Stimulated activated CD8-positive, alpha-beta memory T cell treated with anti-CD3 and anti-CD28 coated beads, Interleukin-15, amount 100 ng/mL, for 24 hours (primary cell): ENCODE measurements at regions not wholly inside any gene's neighbourhood (a gene's known extent, or its start where the extent isn't known, plus 50 kb on each side); places are given as distances from the start of the nearest gene placed in this dataset.

Source experiments
- DNase-seq: peaks from one replicate; pipeline ENCODE4 v3.0.0-alpha.2; 2020; ENCODE audit warnings: low read depth

DNA sequence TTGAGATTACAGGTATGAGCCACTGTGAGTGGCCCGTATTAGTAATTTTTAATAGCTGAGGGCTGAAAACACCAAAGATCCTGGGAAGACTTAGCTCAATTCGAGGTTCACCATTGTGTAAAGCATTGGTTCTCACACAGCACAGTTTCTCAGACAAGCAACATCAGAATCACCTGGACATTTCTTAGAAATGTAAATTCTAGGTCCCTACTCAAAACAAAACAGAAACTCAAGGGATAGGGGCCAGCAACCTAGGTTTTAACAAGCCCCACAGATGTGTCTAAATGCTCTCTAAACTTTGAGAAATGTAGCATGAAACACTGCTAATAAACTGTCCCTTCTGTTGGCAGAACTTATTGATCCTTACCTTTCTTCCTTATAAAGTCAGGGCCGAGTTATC, 681.2 kb downstream of the RNF144A start:
- DNase-seq, result no peak

DNA sequence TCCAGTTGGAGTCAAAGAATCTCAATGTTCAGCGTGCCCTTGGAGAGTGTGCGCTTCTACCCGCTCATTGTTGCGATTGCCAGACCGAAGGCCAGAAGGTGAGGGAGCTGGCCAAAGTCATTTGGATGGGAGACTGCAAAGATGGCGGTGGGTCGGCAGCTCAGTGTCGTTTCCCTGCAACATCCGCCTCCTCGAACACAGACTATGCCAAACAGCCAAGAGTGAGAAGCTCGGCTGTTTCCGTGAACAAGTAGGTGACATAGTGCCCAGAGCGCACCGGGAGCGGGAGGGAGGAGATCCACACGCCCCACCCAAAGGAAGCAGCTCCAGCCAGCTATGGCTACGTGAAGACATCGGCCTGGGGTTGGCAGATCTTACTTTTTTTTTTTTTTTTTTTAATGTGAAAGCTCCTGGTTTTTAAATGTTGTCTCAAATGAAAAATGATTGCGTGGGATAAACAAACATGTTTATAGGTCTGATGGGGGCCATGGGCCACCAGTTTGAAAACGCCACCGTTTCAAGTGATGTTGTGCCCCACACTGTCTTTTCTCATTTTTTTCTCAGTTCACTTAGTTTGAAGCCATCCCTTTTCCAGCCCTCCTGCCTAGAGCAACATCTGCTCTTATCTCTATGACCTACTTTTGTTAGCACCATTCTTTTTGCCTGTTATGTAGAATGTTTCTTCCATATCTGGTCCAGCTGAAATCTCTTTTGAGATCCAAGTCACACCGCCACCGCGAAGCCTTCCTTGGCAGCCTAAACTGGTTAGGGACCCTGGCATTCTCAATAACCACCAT, 682.4 kb downstream of the RNF144A start:
- DNase-seq, result no peak

DNA sequence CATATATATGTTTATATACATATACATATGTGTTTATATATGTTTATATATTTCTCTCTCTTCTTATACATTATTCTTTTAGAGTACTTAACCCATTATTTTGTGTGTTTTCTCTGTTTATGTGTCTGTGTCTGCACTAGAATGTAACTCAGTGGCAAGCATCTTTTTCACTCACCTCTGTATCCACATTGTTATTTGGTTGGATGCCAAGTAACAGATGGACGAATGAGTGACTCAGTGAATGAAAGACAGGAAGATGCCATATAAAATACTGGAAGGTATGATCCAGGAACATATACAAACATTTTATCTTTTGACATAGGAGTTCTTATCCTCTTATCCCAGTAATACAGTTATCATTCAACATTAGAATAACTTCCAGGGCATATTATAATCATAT, 684.8 kb downstream of the RNF144A start:
- DNase-seq, result no peak

DNA sequence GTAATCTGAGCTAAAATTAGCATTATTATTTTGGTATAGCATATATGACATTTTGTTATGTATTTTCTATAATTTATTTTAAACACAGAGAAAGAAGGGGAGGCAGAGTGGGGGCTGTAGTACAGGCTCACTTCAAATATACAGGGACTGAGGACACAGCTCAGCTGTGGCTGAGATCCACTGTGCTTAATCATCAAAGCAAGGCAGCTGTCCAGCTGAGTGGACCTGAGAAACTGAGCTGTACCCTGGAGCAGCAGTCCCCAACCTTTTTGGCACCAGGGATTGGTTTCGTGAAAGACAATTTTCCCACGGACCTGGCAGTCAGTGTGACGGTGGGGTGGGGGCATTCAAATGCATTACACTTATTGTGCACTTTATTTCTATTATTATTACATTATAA, 687.2 kb downstream of the RNF144A start:
- no peak for DNase-seq

DNA sequence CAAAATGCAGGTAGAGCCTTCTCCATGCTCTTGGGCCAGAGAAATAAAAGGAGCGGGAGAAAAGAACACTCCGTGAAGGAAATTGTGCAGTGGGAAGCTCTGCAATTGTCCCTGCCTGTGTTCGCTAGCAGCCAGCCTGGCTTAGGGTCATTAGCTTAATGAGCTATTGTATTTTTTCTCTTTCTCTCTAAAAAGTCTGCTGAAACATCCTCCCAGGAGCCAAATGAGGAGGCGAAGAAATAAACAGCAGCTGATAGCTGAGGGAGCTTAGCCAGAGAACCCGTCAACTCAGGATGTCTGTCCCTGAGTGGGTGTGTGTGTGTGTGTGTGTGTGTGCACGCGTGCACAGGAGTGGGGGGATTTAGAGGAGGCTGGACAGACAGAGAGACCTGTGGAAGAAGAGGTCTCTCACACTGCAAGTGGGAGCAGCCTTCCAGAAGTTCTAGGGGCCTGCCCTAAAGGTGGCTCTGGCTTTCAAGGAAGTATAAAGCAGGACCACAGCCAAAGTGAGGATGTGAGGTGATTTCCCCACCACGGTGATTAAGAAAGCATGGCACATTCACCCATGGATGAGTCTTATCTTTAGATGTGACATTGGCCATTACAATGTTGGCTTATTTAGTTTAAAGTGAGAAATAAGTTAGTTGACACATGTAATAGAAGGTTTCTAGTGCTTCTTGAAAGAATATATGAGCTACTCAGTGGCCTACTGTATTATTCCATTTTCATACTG, 690.4 kb downstream of the RNF144A start:
- no peak for DNase-seq

DNA sequence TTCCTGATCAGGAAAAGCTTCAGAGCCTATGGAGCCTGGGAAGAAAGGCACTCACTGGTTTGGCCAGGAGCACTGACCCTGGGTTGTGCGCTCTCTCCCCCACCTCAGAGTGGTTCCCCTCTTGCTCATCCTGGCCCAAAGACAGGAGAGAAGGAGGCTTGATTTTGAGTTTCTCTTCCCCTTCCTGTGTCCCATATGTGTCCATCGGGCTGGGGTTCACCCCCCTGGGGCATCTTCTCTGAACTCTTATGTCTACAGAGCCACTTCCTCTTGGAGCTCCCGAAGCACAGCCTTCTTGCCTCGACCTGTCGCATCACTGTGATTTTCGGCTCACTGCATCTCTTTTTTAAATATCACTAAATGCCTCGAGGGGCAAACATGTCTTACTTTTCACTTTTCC, 692.3 kb downstream of the RNF144A start:
- no peak for DNase-seq

DNA sequence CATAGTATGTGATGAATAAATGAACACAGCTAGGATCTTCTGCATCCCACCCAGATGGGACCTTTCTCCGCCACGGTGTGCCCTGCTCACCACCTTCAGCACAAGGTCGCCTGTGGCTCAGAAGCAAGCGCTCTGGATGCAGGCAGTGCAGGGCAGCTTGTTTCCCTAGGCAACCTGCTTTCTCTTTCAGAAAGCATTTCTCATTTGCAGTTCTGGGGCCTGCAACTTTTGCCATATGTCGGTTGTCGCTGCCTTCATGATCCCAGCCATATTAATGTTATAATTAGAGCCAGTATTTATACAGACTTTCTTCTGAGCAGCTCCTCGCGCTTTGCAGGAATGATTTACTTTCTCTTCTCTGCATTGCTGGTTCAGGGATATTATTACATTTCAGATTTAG, 692.8 kb downstream of the RNF144A start:
- no peak for DNase-seq

DNA sequence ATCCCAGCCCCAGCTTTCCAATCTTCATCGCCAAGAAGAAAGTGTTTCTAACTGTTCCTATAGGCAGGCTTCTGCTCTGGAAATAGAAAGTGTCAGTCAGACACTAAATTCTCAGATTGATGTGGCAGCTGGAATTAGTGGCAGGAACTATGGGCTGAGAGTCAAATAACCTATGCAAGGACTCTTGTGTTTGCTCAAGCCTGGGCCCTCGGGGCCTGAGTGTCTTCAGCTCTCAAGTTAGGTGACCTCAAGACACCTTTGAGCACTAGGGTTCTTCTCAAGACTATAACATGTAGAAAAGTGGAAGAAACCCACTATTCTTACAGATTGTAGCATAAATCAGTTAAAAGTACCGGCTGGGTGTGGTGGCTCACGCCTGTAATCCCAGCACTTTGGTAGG, 694.5 kb downstream of the RNF144A start:
- DNase-seq, result no peak

DNA sequence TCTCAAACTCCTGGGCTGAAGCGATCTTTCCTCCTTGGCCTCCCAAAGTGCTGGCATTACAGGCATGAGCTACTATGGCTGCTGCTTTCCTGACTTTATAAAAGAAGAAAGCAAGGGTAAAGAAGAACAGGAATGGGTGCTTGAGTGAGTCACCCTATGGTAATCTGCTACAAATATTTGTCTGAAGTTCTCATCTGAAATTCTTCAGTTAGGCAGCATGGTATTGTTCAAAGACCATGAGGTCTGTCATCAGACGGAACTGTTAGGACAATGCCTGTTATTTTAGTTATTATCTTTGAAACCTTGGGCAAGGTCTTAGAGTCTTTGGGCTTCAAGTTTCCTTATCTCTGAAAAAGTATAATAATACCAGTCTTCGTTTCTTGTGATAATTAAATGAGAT, 695.8 kb downstream of the RNF144A start:
- DNase-seq, result no peak

DNA sequence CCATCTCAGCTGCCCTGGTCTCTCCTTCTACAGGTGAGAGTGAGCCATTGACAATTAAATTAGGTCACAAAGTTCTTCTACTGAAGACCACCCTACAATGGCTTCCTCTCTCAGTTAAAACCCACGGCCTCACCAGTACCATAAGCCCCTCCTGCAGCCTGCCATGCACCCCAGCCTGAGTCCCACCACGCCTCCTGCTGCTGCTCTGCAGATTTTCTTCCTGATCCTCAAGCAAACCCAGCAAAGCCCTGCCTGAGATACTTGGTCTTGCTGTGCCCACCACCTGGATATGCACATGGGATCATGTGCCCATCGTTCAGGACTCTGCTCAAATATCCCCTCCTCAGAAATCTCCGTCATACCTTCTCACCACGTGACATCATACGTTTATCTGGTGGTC, 696.6 kb downstream of the RNF144A start:
- no peak for DNase-seq

DNA sequence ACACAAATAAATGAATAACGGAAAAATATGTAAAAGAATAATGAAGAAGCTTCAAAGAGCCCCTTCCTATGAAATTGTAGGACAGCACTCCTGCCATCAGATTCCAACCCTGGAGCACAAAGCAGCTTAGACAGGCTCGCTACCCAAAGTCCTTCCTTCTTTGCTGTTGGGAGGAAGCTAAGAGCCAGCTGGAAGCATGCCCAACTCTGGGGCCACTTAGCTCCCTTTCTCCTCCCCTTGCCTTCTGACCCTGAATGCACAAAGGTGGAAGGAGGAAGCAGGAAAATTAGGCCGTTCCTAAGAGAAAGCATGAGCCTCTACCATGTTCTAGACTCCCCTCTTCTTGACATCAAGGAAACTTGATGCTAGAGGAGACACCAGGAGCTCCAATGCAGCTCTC, 700.8 kb downstream of the RNF144A start:
- no peak for DNase-seq

DNA sequence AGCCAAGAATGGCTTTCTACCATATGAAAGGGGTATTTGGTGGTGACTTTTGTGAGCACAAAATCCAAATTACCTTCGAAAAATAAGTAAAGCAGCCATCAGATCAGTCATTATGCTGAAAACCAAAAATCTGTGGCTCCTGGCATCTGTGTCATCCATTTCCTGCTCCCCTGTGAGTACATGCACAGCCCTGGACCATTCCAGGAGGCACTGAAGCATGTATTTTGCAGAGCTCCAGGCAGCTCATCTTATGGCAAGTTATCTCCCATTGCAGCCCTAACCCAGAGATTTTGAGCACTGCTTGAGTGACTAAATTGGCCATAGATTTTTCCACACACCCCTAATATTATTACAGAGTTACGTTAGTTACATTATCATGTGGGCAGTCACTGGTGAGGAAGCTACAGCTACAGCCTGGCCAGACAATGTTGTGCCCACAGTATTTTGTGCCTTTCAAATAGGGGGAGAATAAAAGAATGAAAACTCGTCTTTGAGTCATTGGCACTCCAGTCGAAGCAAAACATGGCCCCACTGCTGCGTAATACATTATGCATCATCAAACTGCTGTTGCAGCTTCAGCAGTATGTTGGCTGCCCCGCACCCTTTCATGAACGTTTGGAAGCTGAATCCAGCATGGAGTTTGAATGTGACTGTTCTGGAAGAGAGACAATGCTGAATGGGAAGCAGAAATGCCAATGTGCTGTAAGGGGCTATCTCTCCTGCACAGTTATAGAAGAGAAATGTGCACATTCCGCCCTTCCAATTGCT, 702.2 kb downstream of the RNF144A start:
- no peak for DNase-seq

DNA sequence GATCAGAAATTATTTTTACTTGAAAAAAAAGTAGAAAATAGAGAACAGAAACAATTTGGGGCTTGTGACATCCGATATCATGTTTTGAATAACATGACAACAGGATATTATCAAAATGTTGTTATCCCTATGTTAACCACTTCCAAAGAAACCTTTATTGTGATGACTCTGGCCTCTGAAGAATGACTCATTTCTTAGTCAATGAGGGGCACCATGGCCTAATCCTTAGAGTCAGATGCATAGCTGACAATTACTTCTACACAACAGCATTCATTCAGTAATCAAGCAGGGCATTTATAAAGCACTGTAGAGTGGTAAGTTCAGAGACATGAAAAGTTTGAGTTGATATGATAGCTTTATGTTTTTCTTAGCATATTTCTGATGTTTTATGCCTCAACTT, 703.0 kb downstream of the RNF144A start:
- DNase-seq, result no peak

DNA sequence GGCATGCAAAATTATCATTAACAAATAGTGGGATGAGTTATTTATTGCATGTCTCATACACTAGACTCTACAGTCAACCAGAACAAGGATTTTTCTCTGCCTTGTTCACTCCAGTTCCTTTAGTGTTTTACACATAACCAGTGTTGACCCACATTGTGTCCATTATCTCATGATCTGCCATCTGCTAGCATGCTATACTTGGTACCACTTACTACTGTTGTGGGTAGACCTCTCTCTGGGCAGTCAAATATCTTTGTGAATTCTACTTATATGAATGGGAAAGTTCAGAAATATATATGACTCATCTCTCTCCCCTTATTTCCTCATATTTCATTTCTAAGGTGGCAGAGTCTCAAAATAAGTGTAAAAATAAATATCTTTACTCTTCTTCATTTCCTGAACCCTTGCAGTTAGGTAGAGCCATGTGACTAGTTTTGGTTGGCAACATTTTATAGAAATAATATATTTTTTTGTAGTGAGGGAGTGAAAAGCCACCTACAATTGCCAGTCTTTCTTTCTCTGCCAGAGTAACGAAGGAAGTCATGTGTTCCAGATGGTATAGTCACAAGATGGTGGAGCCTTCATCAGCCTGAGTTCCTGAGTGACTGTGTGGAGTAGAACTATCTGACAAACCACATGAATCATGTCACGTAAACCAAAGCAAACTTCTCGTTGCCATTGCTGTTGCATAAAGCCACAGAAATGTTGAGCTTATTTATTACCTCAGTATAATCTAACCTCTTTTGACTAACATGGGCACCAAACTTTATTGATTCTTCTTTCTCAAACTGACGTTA, 704.0 kb downstream of the RNF144A start:
- no peak for DNase-seq

DNA sequence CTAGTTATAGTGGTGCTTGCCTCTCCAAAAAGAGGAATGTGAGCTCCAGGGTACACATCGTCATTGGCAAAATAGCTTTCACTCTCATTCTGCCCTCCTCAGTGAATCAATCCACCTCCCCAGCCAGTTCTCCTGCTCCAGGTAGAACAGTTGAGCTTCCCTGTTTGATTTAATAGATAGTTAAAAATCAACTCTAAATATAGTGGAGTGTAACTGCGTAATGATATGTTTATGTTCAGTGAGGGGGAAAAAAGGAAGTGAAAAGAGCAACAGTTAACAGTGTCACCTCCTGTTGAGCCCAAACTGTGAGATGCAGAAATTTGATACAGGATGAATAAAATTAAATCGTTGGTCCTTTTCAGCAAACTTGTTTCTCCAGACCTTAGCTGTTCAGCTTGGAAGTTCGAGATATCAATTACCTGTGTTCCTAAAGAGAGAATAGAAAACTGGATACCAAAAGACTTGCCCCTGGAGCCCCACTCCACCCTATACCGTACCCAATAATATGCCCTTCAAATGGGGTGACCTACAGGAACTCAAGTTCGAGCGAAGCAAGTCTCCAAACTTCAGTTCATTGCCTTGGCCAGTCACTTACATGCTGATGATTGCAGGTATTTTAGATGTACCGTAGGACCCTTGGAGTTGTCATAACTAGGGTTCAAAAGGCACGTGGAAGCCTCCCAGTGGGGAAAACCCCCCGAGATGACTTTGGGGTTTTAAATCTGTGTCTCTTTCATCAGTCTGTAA, 708.4 kb downstream of the RNF144A start:
- DNase-seq, result no peak

DNA sequence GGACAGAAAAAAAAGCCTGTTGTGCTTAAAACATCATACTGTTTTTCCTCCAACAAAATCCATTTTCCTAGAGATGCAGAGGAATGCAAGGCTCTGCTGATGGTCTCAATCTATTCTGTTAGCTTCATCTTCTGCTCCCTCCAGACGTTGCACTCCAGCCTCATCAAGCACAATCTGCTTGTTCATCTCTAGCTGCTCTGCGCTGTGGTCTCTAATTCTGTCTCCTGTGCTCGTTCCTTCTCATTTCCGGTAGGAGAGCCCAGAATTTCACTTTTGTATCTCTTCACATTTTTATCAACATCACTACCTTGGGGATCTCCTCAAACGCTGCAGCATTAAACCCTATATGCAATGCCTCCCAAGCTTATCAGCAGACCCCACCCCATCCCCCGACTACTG, 708.9 kb downstream of the RNF144A start:
- no peak for DNase-seq

DNA sequence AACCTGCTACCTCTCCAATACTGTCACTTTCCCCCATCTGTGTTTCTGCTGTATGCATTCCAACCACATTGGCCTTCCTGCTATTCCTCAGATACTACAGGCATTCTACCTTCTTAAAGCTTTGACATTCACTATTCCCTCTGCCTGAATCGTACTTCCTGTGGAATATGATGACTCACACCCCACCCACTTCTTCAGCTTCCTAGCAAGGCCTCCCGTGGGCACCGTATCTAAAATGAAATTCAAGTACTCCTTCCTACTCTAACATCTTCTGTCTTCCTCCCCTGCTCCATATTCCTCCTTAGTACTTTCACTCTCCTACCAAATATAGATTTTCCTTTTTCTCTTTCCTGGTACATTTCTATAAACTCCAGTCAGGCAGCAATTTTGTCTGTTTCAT, 710.4 kb downstream of the RNF144A start:
- DNase-seq, result no peak

DNA sequence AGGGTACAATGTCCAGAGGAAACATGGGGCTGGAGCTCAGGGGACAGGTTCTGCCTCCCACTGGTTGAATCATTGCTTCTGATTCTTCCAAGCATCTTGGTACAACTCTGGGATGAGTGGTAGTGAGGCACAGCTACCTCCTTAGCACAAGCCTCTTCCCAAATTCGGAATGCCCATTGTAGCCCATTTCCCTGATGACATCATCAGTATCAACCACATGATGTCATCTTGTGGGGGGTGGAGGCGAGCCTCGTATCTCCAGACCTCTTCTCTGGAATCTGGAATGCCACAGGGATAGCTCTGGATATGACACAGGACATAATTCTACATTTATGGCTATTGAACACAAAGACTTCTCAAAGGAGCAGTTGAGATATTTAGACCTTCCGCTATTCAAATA, 715.2 kb downstream of the RNF144A start:
- DNase-seq, result no peak

DNA sequence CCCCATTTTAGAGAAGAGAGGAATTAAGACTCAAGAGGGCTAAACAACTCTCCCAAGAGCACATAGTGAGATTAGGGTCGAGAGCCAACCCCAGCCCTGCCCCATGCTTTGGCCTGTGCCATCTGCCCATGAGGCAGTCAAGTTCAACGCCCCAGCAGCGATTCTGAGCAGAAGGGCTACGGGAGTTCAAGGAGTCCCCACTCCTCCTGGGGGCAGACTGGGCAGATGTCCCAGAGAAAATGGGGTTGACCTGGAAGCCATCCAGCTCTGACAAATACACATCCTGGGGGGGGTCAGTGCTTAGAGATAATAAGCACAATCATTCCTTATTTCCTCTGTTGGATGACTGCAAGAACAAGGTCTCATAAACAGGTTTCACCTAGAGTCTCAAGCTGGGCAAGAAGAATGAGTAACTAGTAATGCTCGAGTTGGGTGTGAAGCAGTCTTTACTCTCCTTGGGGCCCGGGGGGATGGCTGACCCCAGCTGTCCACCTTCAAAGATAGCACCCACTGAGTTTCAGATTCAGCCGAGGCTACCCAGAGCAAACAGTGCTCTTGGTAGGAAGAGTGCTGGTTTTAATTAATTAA, 716.4 kb downstream of the RNF144A start:
- DNase-seq, result no peak

DNA sequence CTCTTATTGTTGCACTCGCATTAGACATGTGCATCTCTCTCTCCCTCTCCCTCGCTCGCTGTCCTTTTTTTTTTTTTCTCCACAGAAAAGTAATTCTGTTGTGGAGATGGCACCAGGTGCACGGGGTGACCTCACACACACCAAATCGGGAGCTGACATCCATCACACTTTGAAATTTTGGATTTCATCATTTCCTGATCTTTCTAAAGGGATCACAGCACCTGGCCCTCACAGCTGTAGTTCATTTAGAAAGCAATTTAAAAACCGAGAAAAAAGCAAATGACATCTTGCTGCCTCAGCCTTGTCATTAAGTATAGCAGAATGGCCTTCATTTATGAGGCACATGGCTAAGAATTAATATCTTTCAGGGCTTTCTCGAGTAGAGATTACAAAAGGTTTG, 717.2 kb downstream of the RNF144A start:
- no peak for DNase-seq

DNA sequence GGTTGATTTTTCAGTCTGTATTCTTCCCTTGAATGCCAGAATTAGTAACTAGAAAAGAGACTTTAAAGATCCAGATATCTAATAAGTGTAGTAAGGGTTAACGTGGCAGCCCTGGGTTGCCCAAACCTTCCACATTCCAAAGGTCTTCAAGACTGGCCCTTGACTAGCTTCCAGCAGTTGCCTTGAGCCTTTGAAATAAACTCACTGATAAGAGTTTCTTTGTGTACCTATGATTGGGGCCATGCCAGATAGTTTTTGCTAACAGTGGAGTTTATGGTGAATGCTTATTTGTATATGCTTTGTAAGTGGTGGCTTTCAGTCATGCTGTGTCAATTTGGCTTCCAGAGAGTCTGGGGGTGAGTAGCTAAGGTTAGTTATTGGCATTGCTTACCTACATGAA, 722.3 kb downstream of the RNF144A start:
- DNase-seq, result no peak
